Suppressor macrophage treated with lipopolysaccharide for 4 hours (primary cell): ENCODE measurements at regions not wholly inside any gene's neighbourhood (a gene's known extent, or its start where the extent isn't known, plus 50 kb on each side); places are given as distances from the start of the nearest gene placed in this dataset.
"Not testable (repeated sequence)": the region's sequence is repeated elsewhere in the genome, so short reads cannot be mapped to it uniquely, and the experiment has no call there.

Experiments used
- DNase-seq: peaks from one replicate; pipeline ENCODE4 v3.0.0-alpha.2; 2020

GRCh38 chr3:194028434-194029004 lies 107.4 kb upstream of the HES1 start:
- DNase-seq = no peak

GRCh38 chr3:194029846-194030245 lies 106.1 kb upstream of the HES1 start:
- no peak for DNase-seq

GRCh38 chr3:194030372-194030771 lies 105.6 kb upstream of the HES1 start:
- DNase-seq = no peak

GRCh38 chr3:194031349-194031748 lies 104.6 kb upstream of the HES1 start:
- no peak for DNase-seq

GRCh38 chr3:194031867-194032635 lies 103.9 kb upstream of the HES1 start:
- no peak for DNase-seq

GRCh38 chr3:194032828-194033435 lies 103.0 kb upstream of the HES1 start:
- DNase-seq = no peak

- DNase-seq = no peak
Measured at GRCh38 chr3:194034346-194035336, 101.3 kb upstream of the HES1 start.

GRCh38 chr3:194035406-194036138 lies 100.4 kb upstream of the HES1 start:
- DNase-seq = no peak

- no peak for DNase-seq
Measured at GRCh38 chr3:194036842-194037241, 99.1 kb upstream of the HES1 start.

- DNase-seq = not testable (repeated sequence)
Measured at GRCh38 chr3:194038346-194038745, 97.6 kb upstream of the HES1 start.

GRCh38 chr3:194038960-194039359 lies 97.0 kb upstream of the HES1 start:
- DNase-seq = no peak

GRCh38 chr3:194040516-194041273 lies 95.3 kb upstream of the HES1 start:
- DNase-seq = peak; percentile 29

- no peak for DNase-seq
Measured at GRCh38 chr3:194042927-194043326, 93.0 kb upstream of the HES1 start.

- DNase-seq = peak; percentile 42
Measured at GRCh38 chr3:194043516-194043915, 92.4 kb upstream of the HES1 start.

- no peak for DNase-seq
Measured at GRCh38 chr3:194045289-194045688, 90.7 kb upstream of the HES1 start.

GRCh38 chr3:194045919-194046318 lies 90.0 kb upstream of the HES1 start:
- DNase-seq = no peak

GRCh38 chr3:194046531-194046930 lies 89.4 kb upstream of the HES1 start:
- peak; percentile 23 for DNase-seq

- peak; percentile 79 for DNase-seq
Measured at GRCh38 chr3:194046995-194047645, 88.8 kb upstream of the HES1 start.

GRCh38 chr3:194049394-194049793 lies 86.6 kb upstream of the HES1 start:
- DNase-seq = no peak

- no peak for DNase-seq
Measured at GRCh38 chr3:194050782-194051320, 85.1 kb upstream of the HES1 start.
